Stimulated activated CD8-positive, alpha-beta memory T cell treated with anti-CD3 and anti-CD28 coated beads, Interleukin-7, amount 100 ng/mL, for 4 hours (primary cell): ENCODE measurements at regions not wholly inside any gene's neighbourhood (a gene's known extent, or its start where the extent isn't known, plus 50 kb on each side); places are given as distances from the start of the nearest gene placed in this dataset.

Source experiments
- DNase-seq, 2 donors: peaks; one replicate each; pipeline ENCODE4 v3.0.0-alpha.2; 2020; ENCODE audit warnings: low read depth in 2 of 2

GRCh38 chr3:35484929-35485530 lies 154.3 kb upstream of the ARPP21 start:
- DNase-seq: no peak

- no peak for DNase-seq
These were observed 153.0 kb upstream of the ARPP21 start for GRCh38 chr3:35486295-35486694.

GRCh38 chr3:35487376-35487775 lies 151.9 kb upstream of the ARPP21 start:
- no peak for DNase-seq

GRCh38 chr3:35488526-35488925 lies 150.8 kb upstream of the ARPP21 start:
- no peak for DNase-seq

DNA sequence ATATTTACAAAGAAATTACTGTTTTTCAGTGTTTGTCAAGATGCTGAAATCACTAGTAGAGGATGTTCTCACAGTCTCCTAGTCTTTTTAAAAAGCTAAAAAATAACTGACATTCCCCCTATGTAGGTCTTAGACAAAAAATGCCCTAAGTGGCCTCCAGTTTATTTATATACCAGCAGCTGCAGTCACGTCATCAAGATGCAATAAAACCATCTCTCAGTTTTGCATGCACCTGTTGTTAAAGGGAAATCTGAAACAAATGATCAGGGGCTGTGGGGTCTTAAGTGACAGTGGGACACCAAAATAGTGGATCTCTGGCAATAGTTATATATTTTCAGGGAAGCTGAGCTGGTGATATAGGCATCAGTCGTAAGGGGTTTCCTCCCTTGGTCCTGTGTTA lies 146.5 kb upstream of the ARPP21 start:
- no peak for DNase-seq

GRCh38 chr3:35498506-35499210 lies 140.7 kb upstream of the ARPP21 start:
- DNase-seq: no peak

DNA sequence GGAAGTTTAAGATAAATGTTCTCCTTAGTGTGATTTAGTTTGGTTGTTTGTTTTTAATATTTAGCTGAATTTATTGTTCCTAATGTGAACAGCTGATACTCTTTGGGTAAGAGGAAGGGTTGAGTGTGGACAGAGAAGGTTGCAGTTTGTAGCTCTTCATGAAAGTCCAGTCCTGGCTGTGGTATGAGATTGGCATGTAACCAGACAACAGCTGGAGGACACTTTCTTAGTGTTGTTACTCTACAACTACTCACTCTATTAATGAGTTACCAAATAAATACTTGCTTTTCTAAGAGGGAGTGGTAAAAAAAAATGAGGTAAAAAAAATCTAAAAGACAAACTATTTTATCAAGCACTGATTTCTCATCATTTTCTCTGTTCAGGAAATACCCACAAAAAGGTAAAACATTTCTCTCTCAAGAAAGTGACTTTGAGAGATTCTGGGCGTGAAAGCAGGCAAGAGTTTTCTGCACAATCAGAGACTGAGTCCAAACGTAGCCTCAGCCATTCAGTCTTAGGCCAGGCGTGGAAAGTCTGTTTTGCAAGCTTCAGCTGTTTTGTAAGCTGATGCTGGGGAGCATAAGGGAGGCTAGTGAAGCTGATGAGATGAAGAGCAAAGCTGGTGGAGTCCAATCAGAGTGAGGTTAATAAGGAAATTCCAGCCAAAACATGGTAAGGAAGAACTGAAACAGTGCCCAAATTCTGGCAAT lies 138.5 kb upstream of the ARPP21 start:
- DNase-seq: no peak

DNA sequence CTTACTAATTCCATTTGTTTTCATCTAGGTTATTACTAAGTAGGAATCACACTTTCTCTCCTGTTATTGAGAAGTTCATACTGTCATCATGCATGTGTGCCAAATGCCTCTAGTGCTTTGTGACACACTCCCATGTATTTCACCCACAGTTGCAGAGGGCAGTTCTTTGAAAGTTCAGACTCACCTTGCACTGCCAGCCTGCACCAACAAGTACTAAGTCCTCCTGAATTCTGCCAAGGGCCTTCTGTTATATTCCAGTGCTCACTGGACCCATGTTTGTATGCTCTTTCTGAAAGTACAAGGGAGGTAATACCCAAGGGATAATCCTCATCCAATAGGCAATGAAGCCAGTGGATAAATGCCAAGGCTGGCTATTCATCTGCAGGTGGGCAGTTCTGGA lies 136.6 kb upstream of the ARPP21 start:
- DNase-seq: no peak

DNA sequence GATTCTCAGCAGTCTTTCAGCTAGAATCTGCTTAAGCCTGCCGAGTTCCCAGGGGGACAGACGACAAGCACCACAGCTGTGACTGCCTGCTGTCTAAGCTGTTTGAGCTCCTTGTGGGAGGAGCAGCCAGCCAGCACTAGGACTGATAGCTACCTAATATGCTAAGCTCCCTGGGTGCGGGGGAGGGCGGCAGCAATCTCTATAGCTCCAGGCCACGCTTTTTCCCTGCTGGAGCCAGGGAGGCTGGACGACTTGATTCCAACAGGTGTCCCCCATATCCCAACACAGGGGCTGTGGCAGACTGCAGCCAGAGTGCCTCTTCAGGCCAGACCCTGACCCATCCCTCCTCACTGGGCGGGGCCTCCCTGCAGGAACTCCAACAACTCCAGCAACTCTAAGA lies 134.1 kb upstream of the ARPP21 start:
- no peak for DNase-seq

DNA sequence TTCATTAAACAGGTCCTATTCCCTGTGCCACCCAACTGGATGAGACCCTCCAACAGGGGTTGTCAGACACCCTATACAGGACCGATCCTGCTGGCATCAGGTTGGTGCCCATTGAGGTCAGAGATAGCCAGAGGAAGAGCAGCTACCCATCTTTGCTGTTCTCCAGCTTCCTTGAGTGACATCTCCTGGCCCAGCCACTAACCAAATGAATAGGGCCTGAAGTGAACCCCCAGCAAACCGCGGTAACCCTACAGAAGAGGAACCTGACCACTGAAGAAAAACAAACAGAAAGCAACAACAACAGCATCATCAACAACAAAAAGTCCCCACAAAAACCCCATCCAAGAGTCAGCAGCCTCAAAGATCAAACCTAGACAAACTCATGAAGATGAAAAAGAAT lies 133.6 kb upstream of the ARPP21 start:
- no peak for DNase-seq

- DNase-seq: no peak
These were observed 119.4 kb upstream of the ARPP21 start for GRCh38 chr3:35519936-35520335.

- DNase-seq: no peak
These were observed 118.1 kb upstream of the ARPP21 start for GRCh38 chr3:35521196-35521595.

- DNase-seq: no peak
These were observed 116.9 kb upstream of the ARPP21 start for GRCh38 chr3:35522450-35522849.

- no peak for DNase-seq
These were observed 116.3 kb upstream of the ARPP21 start for GRCh38 chr3:35523074-35523473.

DNA sequence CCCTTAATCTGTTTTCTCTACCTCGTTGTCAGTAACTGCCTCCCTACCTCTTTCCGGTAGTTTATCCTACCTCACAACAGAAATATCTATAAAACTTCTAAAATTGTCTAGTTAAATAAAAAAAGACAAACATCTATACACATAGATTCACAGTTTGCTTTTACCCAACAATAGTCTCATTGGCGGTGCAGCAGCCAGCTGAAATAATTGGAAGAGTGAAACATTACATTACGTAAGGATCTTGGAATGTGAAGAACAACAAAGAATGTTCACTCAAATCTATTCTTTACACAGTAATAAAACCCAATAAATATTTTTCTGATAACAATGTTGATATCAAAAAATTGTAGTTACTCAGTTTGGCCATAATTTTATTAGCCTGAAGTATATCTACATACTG lies 115.5 kb upstream of the ARPP21 start:
- DNase-seq: no peak

DNA sequence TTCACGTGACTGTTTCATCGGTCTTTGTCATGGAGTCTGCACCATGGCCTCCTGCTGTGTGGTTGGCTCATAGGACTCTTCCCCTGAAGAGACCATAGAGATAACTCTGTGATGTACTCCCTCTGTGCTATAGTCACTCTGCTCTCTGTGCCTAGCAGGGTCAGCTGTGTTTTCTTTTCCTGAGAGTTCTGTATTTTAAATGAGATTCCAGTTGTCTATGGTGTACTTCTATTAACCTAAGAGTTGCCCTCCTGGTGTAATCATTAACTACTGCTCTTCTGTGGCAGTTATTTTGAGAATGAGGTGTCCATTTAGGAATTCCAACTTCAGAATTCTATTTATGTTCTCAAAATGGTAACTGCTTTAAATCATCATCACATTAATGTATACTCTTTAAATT lies 114.5 kb upstream of the ARPP21 start:
- no peak for DNase-seq

DNA sequence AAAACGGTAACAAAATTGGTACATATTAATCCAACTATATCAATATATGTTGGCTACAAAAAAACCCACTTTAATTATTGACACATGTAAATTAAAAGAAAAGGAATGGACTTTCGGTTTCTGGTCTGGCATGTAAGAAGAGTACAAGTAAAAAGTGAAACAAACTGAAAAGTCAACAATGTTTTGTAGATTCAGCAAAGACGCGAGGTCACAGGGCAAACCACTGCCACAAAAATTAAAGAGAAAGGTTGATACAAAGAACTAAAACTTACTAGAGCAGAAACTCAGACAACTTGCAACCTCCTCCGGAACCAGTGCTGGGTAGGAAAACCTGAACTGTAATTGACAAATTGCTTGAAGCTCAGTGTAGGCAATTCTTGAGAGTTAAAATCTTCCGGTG lies 110.6 kb upstream of the ARPP21 start:
- DNase-seq: no peak

GRCh38 chr3:35529337-35529736 lies 110.0 kb upstream of the ARPP21 start:
- no peak for DNase-seq

GRCh38 chr3:35537265-35537664 lies 102.1 kb upstream of the ARPP21 start:
- DNase-seq: no peak

GRCh38 chr3:35544976-35545375 lies 94.3 kb upstream of the ARPP21 start:
- no peak for DNase-seq

- DNase-seq: no peak
These were observed 89.6 kb upstream of the ARPP21 start for GRCh38 chr3:35549690-35550089.

GRCh38 chr3:35562141-35562540 lies 77.2 kb upstream of the ARPP21 start:
- no peak for DNase-seq

DNA sequence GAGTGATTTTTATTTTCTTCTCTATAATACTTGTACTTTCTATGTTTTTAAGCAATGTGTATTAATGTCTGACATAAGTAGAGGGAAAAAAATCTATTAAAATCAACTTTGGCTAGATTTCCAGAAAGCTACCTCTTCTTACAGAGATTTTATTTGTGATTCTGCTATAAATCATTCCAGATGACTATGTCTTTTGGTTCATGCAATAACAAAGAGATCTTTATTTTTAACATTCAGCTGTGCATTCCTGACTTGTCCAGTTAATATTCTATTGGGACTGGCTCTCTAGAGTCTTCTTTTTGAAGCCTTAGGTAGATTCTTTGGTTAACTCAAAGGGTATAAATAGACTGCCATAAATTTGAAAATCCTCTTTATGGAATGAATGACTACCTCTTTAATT lies 74.3 kb upstream of the ARPP21 start:
- no peak for DNase-seq
